GM19452 (cell line): ENCODE measurements at regions not wholly inside any gene's neighbourhood (a gene's known extent, or its start where the extent isn't known, plus 50 kb on each side); places are given as distances from the start of the nearest gene placed in this dataset.
"Not testable (repeated sequence)": the region's sequence is repeated elsewhere in the genome, so short reads cannot be mapped to it uniquely, and the experiment has no call there.

ENCODE experiments used
- ATAC-seq: cut with Tn5 transposase; IDR thresholded peaks from one replicate; pipeline ENCODE4 v1.9.1; 2021; ENCODE audit not compliant: unreplicated experiment

DNA sequence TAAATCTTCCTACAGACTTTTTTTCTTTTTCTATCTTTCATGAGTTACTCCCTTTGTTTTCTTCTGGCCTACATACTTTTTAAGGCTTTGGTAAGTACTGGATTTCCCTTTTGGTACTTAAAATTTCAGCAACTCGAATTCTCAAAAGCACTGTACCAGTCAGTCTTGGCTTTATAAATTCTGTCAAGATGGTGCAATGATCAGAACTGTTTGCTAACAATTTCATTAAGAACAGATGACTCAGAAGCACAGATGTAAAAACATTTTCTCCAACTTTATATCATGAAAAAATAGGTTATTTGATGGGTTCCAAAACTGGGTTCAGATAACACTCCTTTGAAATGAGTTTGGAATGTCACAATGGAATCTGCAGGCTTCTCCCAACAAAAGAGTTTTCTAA, 1961.8 kb upstream of the FLRT2 start:
- no peak for ATAC-seq

- no peak for ATAC-seq
Observed at GRCh38 chr14:83575301-83575700, 1954.6 kb upstream of the FLRT2 start.

DNA sequence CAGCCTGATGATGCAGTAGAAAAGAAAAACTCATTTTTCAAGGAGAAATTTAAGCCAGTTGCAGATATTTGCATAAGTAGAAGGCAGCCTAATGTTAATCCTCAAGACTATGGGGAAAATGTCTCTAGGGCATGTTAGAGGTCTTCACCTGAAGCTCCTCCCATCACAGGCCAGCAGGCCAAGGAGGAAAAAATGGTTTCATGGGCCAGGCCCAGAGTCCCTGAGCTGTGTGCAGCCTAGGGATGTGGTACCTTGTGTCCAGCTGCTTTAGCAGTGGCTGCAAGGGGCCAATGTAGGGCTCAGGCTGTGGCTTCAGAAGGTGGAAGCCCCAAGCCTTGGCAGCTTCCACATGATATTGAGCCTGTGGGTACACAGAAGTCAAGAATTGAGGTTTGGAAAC, 1946.7 kb upstream of the FLRT2 start:
- ATAC-seq, result no peak

GRCh38 chr14:83594874-83595273, 1935.1 kb upstream of the FLRT2 start:
- ATAC-seq, result no peak

DNA sequence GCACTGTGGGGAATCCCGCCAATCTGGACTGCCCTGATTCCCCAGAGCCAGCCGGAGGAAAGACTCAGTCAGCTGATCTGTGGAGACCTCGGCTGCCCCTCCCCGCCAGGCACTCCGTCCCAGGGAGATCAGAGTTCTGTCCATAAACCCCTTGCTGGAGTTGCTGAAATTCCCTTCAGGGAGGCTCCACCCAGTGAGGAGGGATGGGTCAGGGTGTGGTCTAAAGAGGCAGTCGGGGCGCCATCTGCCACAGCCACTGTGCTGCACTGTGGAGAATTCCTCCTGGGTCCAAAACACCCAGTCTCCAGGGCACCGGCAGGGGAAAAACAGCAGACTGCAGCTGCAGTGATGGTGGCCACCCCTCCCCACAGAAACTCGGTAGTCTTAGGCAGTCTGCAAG, 1922.3 kb upstream of the FLRT2 start:
- ATAC-seq, result no peak

- ATAC-seq, result no peak
Observed at GRCh38 chr14:83611491-83611890, 1918.5 kb upstream of the FLRT2 start.

GRCh38 chr14:83611906-83612390, 1918.0 kb upstream of the FLRT2 start:
- no peak for ATAC-seq

- no peak for ATAC-seq
Observed at GRCh38 chr14:83614956-83615355, 1915.0 kb upstream of the FLRT2 start.

GRCh38 chr14:83624541-83624940, 1905.4 kb upstream of the FLRT2 start:
- no peak for ATAC-seq

DNA sequence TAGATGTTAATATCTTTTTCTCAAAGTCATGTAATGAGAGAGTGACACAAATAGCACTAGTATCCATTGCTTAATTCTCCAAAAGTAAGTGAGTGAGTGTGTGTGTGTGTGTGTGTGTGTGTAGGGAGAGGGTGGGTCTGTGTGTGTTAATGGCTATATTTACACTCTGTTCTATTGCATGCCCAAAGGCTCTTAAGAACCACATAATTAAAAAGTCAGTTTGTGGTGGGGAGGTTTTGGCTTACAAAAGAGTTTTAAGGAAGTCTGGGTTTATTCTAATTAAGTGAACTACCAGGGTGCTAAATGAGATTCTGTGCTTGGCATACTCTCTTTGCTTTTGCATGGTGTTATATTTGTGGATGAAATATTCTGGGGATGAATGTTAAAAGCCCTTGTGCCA, 1897.6 kb upstream of the FLRT2 start:
- no peak for ATAC-seq

DNA sequence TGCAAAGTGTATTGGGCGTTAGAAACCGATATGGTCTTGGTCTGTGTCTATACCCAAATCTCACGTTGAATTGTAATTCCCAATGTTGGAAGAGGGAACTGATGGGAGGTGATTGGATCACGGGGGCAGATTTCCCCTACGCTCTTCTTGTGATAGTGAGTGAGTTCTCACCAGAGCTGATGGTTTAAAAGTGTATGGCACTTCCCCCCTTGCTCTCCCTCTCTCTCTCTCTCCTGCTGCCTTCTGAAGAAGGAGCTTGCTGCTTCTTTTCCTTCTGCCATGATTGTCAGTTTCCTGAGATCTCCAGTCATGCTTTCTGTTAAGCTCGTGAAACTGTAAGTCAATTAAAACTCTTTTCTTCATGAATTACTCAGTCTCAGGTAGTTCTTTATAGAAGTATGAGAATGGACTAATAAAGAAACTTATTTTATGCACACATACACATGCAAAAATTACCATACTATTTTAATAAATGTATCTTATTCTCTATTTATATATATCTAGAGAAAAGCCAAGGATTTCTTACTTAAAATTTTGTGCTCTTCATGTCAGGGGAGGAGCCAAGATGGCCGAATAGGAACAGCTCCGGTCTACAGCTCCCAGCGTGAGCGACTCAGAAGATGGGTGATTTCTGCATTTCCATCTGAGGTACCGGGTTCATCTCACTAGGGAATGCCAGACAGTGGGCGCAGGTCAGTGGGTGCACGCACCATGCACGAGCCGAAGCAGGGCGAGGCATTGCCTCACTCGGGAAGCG, 1891.0 kb upstream of the FLRT2 start:
- no peak for ATAC-seq

DNA sequence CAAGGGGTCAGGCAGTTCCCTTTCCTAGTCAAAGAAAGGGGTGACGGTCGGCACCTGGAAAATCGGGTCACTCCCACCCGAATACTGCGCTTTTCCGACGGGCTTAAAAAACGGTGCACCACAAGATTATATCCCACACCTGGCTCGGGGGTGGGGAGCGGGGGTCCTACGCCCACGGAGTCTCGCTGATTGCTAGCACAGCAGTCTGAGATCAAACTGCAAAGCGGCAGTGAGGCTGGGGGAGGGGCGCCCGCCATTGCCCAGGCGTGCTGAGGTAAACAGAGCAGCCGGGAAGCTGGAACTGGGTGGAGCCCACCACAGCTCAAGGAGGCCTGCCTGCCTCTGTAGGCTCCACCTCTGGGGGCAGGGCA, 1890.5 kb upstream of the FLRT2 start:
- not testable (repeated sequence) for ATAC-seq

- no peak for ATAC-seq
Observed at GRCh38 chr14:83646228-83646627, 1883.7 kb upstream of the FLRT2 start.

DNA sequence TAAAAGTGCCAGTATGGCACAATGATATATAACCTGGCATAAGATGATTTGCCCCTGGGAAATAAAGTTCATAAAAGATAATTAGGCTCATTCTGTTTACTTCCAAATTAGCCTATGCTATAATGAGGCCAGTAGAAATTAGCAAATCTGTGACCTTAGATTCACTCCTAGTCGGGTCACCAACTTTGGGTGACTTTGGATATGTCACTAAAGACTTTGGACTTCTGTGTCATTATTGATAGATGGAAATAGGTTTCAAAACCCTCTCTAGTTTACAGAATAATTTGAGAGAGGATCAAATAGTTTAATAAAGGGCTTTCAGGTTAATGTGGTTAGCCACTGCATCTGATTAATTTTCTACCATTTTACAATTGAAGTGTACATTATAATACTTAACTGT, 1869.3 kb upstream of the FLRT2 start:
- no peak for ATAC-seq

DNA sequence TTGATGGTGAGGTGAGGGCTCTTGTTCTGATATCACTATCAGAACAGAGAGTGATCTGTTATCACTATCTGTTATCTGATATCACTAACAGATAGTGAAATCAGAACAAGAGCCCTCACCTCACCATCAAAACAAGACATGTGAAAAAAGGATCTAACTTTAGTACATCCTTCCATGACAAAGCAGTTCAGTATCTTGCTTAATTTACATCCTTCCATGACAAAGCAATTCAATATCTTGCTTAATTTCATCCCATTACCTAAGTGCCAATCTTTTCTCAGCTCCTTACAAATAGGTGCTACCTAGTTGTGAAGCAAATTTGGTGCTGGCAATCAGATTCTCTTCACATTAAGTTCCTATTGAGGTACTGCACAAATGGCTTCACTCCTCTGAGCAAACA, 1865.6 kb upstream of the FLRT2 start:
- no peak for ATAC-seq

GRCh38 chr14:83689265-83689664, 1840.7 kb upstream of the FLRT2 start:
- ATAC-seq, result no peak

DNA sequence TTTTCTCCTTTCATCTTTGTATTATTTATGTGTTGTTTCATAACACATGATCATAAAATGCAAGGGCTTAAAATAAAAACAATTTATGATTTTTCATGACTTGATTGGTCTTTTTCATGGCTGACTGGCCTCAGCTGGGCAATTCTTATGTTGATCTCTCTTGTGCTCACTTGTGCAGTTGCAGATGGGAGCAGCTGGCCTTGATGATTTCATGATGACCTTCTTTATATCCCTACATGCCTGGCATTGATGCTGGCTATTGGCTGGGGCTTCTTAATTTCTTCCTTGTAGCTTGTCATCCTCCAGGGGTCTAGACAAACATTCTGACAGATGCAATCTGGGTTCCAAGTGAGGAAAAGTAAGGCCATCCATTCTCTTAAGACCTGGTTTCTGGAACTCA, 1832.8 kb upstream of the FLRT2 start:
- ATAC-seq, result no peak

GRCh38 chr14:83702619-83703018, 1827.3 kb upstream of the FLRT2 start:
- ATAC-seq, result no peak

DNA sequence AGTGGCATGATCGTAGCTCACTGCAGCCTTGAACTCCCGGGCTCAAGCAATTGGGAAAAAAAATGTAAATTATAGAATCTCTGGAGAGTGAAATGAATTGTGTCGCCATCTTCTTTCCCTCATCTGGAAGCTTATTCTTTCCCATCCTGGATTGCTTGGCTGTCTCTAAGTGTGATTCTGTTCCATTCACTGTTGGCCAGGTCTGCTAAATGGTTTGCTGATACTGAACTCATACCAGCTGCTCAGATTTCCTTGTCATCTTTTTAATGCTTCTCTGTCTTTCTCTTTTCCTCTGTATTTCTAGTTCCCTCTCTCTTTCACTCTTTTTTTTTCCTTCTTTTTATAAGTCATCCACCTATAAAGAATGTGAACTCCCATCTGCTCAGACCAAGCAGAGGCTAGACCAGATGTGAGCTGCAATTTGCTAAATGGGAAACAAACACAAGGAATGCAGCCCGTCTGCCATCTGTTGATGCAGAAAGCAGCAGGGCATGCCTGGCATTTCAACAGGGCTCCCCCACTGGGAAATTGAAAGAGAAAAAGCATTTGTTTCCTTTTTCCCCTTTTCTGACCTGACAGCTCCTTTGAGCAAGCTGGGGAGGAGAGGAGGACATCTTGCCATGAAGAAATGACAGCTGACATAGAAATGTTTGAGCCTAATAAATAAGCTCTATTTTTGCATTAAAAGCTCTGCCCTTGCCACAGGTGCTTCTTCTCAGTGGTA, 1823.6 kb upstream of the FLRT2 start:
- ATAC-seq, result no peak

GRCh38 chr14:83707056-83707455, 1822.9 kb upstream of the FLRT2 start:
- ATAC-seq, result no peak

GRCh38 chr14:83709116-83709515, 1820.8 kb upstream of the FLRT2 start:
- no peak for ATAC-seq

DNA sequence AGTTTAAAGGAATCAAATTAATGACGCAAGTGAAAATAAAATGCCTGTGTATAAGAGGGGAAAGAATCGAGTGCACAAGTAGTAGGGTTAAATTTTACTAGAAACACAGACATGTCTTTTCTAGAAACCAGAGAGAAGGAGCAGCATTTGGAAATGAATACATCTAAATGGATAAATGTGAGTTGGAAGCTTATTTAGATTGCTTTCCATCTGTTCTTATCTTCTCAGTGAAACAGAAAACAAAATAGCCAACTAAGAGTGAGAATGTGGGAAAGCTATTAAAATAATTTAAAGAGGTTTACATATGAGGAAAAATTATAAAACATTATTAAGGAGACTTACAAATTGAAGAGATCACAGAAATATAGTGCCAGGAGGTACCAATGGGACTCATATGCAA, 1818.9 kb upstream of the FLRT2 start:
- no peak for ATAC-seq
